ENCODE measurements at regions not wholly inside any gene's neighbourhood (a gene's known extent, or its start where the extent isn't known, plus 50 kb on each side); places are given as distances from the start of the nearest gene placed in this dataset.

DNA sequence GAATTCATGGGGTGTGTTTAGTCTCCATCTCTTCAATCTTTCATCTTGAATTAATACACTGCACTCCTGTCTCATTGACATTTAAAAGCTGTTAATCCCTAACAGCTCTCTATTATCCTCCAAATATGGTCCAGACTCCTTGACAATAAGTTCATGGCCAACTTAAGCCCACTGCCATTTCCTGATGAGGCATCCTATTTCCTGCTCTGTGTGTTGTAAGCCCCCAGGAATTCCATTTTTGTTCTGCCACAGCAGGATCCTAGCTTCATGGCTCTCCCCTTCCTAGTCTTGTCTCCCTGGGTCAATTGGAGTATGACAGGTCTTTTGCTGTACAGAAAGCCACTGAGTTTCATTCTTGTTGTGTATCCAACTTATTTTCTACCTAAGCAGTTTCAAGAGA is 218.8 kb downstream of the OTUD1 start:
- TF ChIP-seq, protein P1, sequence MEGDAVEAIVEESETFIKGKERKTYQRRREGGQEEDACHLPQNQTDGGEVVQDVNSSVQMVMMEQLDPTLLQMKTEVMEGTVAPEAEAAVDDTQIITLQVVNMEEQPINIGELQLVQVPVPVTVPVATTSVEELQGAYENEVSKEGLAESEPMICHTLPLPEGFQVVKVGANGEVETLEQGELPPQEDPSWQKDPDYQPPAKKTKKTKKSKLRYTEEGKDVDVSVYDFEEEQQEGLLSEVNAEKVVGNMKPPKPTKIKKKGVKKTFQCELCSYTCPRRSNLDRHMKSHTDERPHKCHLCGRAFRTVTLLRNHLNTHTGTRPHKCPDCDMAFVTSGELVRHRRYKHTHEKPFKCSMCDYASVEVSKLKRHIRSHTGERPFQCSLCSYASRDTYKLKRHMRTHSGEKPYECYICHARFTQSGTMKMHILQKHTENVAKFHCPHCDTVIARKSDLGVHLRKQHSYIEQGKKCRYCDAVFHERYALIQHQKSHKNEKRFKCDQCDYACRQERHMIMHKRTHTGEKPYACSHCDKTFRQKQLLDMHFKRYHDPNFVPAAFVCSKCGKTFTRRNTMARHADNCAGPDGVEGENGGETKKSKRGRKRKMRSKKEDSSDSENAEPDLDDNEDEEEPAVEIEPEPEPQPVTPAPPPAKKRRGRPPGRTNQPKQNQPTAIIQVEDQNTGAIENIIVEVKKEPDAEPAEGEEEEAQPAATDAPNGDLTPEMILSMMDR (conservative IDR thresholded peaks at IDR 0.05 in 1 of 2, IDR thresholded peaks at IDR 0.05 in 1 of 2; ENCODE audit: extremely low read depth in 1 of 2, insufficient read depth in 1 of 2, low read depth in 1 of 2, low read length in 2 of 2), result no peak
- TF ChIP-seq EZH2 (IDR thresholded peaks at IDR 0.05; ENCODE audit: borderline replicate concordance, low read length), result no peak

All from mammary epithelial cell (primary cell).